ENCODE measurements at regions not wholly inside any gene's neighbourhood (a gene's known extent, or its start where the extent isn't known, plus 50 kb on each side); places are given as distances from the start of the nearest gene placed in this dataset.

GRCh38 chr17:65403626-65404025, 157.8 kb downstream of the AXIN2 start:
- Histone ChIP-seq H3K79me2 (ENCODE audit: insufficient read depth, low read length) (no peaks in the 10 kb centered on the region), H3K27me3 (ENCODE audit: insufficient read depth, low read length) (no peaks in the 10 kb centered on the region), H3K4me3 (ENCODE audit: insufficient read depth, low read depth, low read length) (no peak overlapping the region), H3K27ac (ENCODE audit: low read depth, low read length) (no peak overlapping the region), H3K9me3 (ENCODE audit: insufficient read depth, low read depth, low read length) (no peaks in the 10 kb centered on the region), H3K36me3 (ENCODE audit: insufficient read depth, low read length) (no peaks in the 10 kb centered on the region), H3K4me2 (ENCODE audit: low read length) (no peak overlapping the region), H3K9ac (ENCODE audit: low read length) (no peak overlapping the region), H2AFZ (ENCODE audit: low read depth, low read length) (no peak overlapping the region), H4K20me1 (ENCODE audit: insufficient read depth, low read length) (no peaks in the 10 kb centered on the region), H3K4me1 (ENCODE audit: insufficient read depth, low read length) (no peaks in the 10 kb centered on the region)
- H3K4me1 Mint-ChIP-seq (ENCODE audit: low read depth, unreplicated experiment) = no peaks in the 10 kb centered on the region
- TF ChIP-seq EZH2 (IDR thresholded peaks at IDR 0.05; ENCODE audit: insufficient read depth, low read length) (no peak), CTCF (IDR thresholded peaks at IDR 0.05; ENCODE audit: insufficient read depth, low read depth, low read length) (no peak)
- H3K36me3 Mint-ChIP-seq (ENCODE audit: low read depth, unreplicated experiment) = no peaks in the 10 kb centered on the region
- H3K9me3 Mint-ChIP-seq (ENCODE audit: unreplicated experiment) = no peaks in the 10 kb centered on the region
- FAIRE-seq (no peak), DNase-seq (ENCODE audit: low read depth) (no peak)
- peaks cover 6% of the 10 kb centered on the region for H3K27me3 Mint-ChIP-seq (ENCODE audit: low read depth, unreplicated experiment)
- no peak overlapping the region for H3K4me3 Mint-ChIP-seq (ENCODE audit: unreplicated experiment)
- H3K27ac Mint-ChIP-seq (ENCODE audit: unreplicated experiment) = no peak overlapping the region

- no peaks in the 10 kb centered on the region for H3K9me3 Mint-ChIP-seq (ENCODE audit: unreplicated experiment)
- no peak for TF ChIP-seq CTCF (IDR thresholded peaks at IDR 0.05; ENCODE audit: insufficient read depth, low read depth, low read length)
- no peak for TF ChIP-seq EZH2 (IDR thresholded peaks at IDR 0.05; ENCODE audit: insufficient read depth, low read length)
- no peak overlapping the region for H3K4me3 Mint-ChIP-seq (ENCODE audit: unreplicated experiment)
- no peaks in the 10 kb centered on the region for H4K20me1 ChIP-seq (ENCODE audit: insufficient read depth, low read length)
- no peak overlapping the region for H2AFZ ChIP-seq (ENCODE audit: low read depth, low read length)
- DNase-seq (ENCODE audit: low read depth) (no peak), FAIRE-seq (no peak)
- no peak overlapping the region for H3K4me2 ChIP-seq (ENCODE audit: low read length)
- no peak overlapping the region for H3K27ac ChIP-seq (ENCODE audit: low read depth, low read length)
- no peak overlapping the region for H3K9ac ChIP-seq (ENCODE audit: low read length)
- H3K36me3 Mint-ChIP-seq (ENCODE audit: low read depth, unreplicated experiment) = no peaks in the 10 kb centered on the region
- H3K36me3 ChIP-seq (ENCODE audit: insufficient read depth, low read length) = no peaks in the 10 kb centered on the region
- no peaks in the 10 kb centered on the region for H3K9me3 ChIP-seq (ENCODE audit: insufficient read depth, low read depth, low read length)
- H3K27me3 Mint-ChIP-seq (ENCODE audit: low read depth, unreplicated experiment) = peaks cover 5% of the 10 kb centered on the region
- no peak overlapping the region for H3K4me3 ChIP-seq (ENCODE audit: insufficient read depth, low read depth, low read length)
- H3K4me1 Mint-ChIP-seq (ENCODE audit: low read depth, unreplicated experiment) = no peaks in the 10 kb centered on the region
- H3K79me2 ChIP-seq (ENCODE audit: insufficient read depth, low read length) = no peaks in the 10 kb centered on the region
- no peak overlapping the region for H3K27ac Mint-ChIP-seq (ENCODE audit: unreplicated experiment)
- no peaks in the 10 kb centered on the region for H3K27me3 ChIP-seq (ENCODE audit: insufficient read depth, low read length)
- H3K4me1 ChIP-seq (ENCODE audit: insufficient read depth, low read length) = peaks cover 3% of the 10 kb centered on the region
Measured at GRCh38 chr17:65402513-65403496, 158.6 kb downstream of the AXIN2 start.

GRCh38 chr17:65401561-65401960, 159.9 kb downstream of the AXIN2 start:
- no peak overlapping the region for H3K27ac Mint-ChIP-seq (ENCODE audit: unreplicated experiment)
- Histone ChIP-seq H3K9ac (ENCODE audit: low read length) (no peak overlapping the region), H3K27ac (ENCODE audit: low read depth, low read length) (no peak overlapping the region), H3K4me1 (ENCODE audit: insufficient read depth, low read length) (peaks cover 3% of the 10 kb centered on the region), H3K36me3 (ENCODE audit: insufficient read depth, low read length) (no peaks in the 10 kb centered on the region), H2AFZ (ENCODE audit: low read depth, low read length) (no peak overlapping the region), H4K20me1 (ENCODE audit: insufficient read depth, low read length) (no peaks in the 10 kb centered on the region), H3K27me3 (ENCODE audit: insufficient read depth, low read length) (no peaks in the 10 kb centered on the region), H3K79me2 (ENCODE audit: insufficient read depth, low read length) (no peaks in the 10 kb centered on the region), H3K9me3 (ENCODE audit: insufficient read depth, low read depth, low read length) (no peaks in the 10 kb centered on the region), H3K4me2 (ENCODE audit: low read length) (no peak overlapping the region), H3K4me3 (ENCODE audit: insufficient read depth, low read depth, low read length) (no peak overlapping the region)
- H3K9me3 Mint-ChIP-seq (ENCODE audit: unreplicated experiment) = no peaks in the 10 kb centered on the region
- no peak for DNase-seq (ENCODE audit: low read depth)
- H3K4me1 Mint-ChIP-seq (ENCODE audit: low read depth, unreplicated experiment) = no peaks in the 10 kb centered on the region
- TF ChIP-seq EZH2 (IDR thresholded peaks at IDR 0.05; ENCODE audit: insufficient read depth, low read length) (no peak), CTCF (IDR thresholded peaks at IDR 0.05; ENCODE audit: insufficient read depth, low read depth, low read length) (no peak)
- no peak for FAIRE-seq
- peaks cover 3% of the 10 kb centered on the region for H3K27me3 Mint-ChIP-seq (ENCODE audit: low read depth, unreplicated experiment)
- H3K4me3 Mint-ChIP-seq (ENCODE audit: unreplicated experiment) = no peak overlapping the region
- H3K36me3 Mint-ChIP-seq (ENCODE audit: low read depth, unreplicated experiment) = no peaks in the 10 kb centered on the region

All from astrocyte (in vitro differentiated cells and primary cell).